Cardiac muscle cell (in vitro differentiated cells and primary cell): ENCODE measurements at regions not wholly inside any gene's neighbourhood (a gene's known extent, or its start where the extent isn't known, plus 50 kb on each side); places are given as distances from the start of the nearest gene placed in this dataset.

Source experiments
- DNase-seq, 2 donors: peaks; one replicate each; pipeline versions ENCODE4 v3.0.0 to v3.0.0-alpha.2; 2010 to 2017; ENCODE audit warnings: low read depth in 1 of 2, low spot score in 1 of 2
- H3K27ac ChIP-seq: fragments of 200-600 bp; sonication (generic); 2 replicates; pipeline ENCODE4 v1.5.1; 2016
- H3K27me3 ChIP-seq: fragments of 200-600 bp; sonication (generic); 2 replicates; pipeline ENCODE4 v1.6.0; 2016; ENCODE audit warnings: control low read depth
- H3K36me3 ChIP-seq: fragments of 200-600 bp; sonication (generic); 2 replicates; pipeline ENCODE4 v1.5.1; 2016; ENCODE audit warnings: control low read depth
- H3K4me1 ChIP-seq: fragments of 200-600 bp; sonication (generic); 2 replicates; pipeline ENCODE4 v1.8.1; 2017; ENCODE audit warnings: low read depth, mild to moderate bottlenecking, mixed run types
- H3K4me3 ChIP-seq: fragments of 200-600 bp; sonication (generic); 2 replicates; pipeline ENCODE4 v1.5.1; 2016; ENCODE audit warnings: mild to moderate bottlenecking
- H3K9me3 ChIP-seq: fragments of 200-600 bp; sonication (generic); 2 replicates; pipeline ENCODE4 v1.5.1; 2017; ENCODE audit warnings: low read depth, mild to moderate bottlenecking, control low read depth
- TF ChIP-seq, protein P1 (sequence below): IDR thresholded peaks from 2 replicates; pipeline ENCODE4 v1.5.1; 2012; ENCODE audit warnings: low read depth, mild to moderate bottlenecking, low read length

DNA sequence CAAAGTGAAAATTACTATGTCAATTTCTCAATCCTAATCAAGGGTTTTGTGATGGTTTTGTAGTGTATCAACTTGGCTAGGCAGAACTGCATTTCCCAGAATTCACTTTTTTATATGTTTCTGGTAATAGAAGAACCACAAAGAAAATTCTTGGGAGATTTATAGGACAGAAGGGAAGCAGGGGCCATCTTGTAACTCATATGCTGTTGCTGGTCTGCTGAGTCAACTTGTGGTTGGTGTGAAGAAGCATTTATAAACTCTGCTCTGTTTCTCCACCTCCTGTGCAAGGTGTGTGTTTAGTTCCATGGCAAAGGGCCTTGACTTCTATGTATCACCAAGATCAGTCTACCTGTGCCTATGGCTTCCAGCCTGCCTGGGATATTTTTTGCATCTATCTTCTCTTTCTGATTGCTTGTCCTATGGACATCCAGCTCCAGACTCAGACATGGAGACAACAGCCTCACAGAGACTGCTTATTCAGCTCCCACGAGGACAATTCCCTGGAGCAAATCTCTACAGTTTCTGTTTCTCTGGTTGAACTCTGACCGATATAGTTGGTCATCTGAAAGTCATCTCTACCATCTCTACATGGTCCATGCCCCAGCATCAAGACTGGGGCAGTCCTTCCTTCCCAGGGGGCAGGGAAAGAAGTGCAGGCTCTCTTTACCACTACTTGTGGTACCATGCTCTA lies 364.3 kb upstream of the DDHD1 start:
- peaks cover 56% of the 10 kb centered on the region for H3K27me3 ChIP-seq
- DNase-seq: no peak
- no peaks in the 10 kb centered on the region for H3K4me1 ChIP-seq
- TF ChIP-seq, protein P1, sequence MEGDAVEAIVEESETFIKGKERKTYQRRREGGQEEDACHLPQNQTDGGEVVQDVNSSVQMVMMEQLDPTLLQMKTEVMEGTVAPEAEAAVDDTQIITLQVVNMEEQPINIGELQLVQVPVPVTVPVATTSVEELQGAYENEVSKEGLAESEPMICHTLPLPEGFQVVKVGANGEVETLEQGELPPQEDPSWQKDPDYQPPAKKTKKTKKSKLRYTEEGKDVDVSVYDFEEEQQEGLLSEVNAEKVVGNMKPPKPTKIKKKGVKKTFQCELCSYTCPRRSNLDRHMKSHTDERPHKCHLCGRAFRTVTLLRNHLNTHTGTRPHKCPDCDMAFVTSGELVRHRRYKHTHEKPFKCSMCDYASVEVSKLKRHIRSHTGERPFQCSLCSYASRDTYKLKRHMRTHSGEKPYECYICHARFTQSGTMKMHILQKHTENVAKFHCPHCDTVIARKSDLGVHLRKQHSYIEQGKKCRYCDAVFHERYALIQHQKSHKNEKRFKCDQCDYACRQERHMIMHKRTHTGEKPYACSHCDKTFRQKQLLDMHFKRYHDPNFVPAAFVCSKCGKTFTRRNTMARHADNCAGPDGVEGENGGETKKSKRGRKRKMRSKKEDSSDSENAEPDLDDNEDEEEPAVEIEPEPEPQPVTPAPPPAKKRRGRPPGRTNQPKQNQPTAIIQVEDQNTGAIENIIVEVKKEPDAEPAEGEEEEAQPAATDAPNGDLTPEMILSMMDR: no peak
- no peak overlapping the region for H3K27ac ChIP-seq
- H3K36me3 ChIP-seq: no peaks in the 10 kb centered on the region
- no peak overlapping the region for H3K4me3 ChIP-seq
- no peaks in the 10 kb centered on the region for H3K9me3 ChIP-seq

DNA sequence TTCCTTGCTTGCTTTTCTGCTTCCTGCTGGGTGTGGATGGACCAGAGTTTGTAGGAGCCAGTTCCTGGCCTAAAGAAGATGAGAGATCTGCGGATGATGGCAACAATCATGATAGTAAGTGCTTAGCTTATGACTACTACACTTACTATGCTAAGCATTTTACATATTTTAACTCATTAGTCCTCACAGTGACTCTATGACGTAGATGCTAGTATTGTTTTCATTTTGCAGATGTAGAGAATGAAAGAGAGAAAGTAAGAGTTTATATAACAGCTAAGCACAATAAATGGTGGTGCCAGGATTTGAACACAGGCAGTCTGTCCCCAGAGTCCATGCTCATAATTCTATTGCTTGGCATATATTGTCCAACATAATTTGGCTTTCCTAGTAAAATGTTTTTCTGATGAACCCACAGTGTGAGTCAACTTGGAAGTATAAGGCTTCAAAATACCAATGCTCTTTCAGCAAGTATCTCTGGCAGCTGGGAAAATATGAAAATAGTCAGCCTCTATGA lies 363.2 kb upstream of the DDHD1 start:
- DNase-seq: no peak
- no peaks in the 10 kb centered on the region for H3K4me1 ChIP-seq
- H3K27me3 ChIP-seq: peaks cover 61% of the 10 kb centered on the region
- no peak overlapping the region for H3K4me3 ChIP-seq
- no peak overlapping the region for H3K27ac ChIP-seq
- H3K9me3 ChIP-seq: no peaks in the 10 kb centered on the region
- TF ChIP-seq, protein P1: no peak
- no peaks in the 10 kb centered on the region for H3K36me3 ChIP-seq

DNA sequence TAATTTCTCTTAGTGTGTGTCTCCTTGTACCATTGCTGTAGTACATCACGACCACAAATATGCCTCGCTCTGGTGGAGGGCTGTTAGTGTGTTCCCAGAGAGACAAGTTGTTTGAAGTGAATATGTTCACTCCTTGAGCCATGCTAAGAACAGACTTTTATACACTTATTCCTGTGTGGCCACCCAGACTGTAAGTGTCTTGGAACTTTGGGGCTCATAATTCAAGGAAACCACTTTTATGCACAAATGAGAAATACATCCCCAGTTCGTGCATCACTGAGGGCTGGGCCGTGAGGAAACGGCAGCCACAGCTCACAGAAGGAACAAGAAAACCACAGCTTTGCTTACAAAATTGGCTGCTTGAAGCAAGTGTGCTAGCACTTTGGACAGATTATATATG lies 362.2 kb upstream of the DDHD1 start:
- H3K9me3 ChIP-seq: no peaks in the 10 kb centered on the region
- no peak overlapping the region for H3K27ac ChIP-seq
- no peak for DNase-seq

DNA sequence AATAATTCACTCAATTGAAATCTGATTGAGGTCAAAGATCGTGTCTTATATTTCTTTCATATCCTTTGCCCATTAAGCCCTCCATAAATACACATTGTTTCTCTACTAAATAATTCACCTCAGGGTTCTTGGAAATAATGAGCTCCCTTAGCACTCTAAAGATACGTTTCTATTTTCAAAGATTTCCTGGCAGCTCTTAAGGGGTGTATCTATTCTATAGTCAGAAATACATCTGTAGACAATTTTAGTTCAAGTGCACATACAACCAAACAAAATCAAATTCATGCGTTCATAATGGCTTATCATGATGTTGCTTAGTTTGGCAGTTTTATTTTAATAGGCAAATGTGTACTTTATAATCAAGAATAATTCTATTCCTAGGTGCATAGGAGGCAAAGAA lies 361.1 kb upstream of the DDHD1 start:
- no peak for DNase-seq
- TF ChIP-seq, protein P1: no peak
- H3K4me1 ChIP-seq: peaks cover 3% of the 10 kb centered on the region
- no peaks in the 10 kb centered on the region for H3K9me3 ChIP-seq
- H3K4me3 ChIP-seq: no peak overlapping the region
- no peaks in the 10 kb centered on the region for H3K36me3 ChIP-seq
- H3K27ac ChIP-seq: no peak overlapping the region
- H3K27me3 ChIP-seq: peaks cover 57% of the 10 kb centered on the region

More for the DNA sequence above, 362.2 kb upstream of the DDHD1 start:
- TF ChIP-seq, protein P1: no peak
- Histone ChIP-seq H3K36me3 (no peaks in the 10 kb centered on the region), H3K4me1 (no peaks in the 10 kb centered on the region), H3K4me3 (no peak overlapping the region), H3K27me3 (peaks cover 57% of the 10 kb centered on the region)

DNA sequence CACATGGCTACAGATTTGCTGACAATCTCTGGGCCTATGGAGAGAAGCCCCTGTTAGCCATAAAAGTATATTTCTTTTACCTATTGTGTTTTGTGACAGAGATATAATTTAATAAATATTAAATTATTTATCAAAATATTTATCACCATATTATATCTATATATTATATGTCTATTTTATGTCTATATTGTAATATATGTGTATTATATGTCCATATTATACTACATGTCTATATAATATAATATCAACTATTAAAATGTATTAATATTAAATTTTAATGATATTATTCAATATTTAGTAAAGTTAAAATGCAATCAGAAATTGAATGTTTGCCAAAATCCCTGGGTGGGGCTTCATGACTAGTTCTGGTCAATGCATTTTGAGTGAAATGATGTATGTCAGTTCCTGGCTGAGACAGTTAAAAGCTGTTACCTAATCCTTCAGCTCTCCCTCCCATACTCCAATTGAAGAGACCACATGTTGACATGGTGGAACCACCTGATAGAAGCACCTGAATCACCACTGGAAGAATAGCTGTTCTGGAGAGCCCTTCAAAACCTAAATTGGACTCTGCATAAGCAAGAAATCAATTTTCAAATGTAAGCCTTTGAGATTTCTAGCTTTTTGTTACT lies 357.3 kb upstream of the DDHD1 start:
- Histone ChIP-seq H3K9me3 (no peaks in the 10 kb centered on the region), H3K4me1 (peaks cover 7% of the 10 kb centered on the region), H3K27me3 (peaks cover 44% of the 10 kb centered on the region), H3K36me3 (no peaks in the 10 kb centered on the region), H3K4me3 (no peak overlapping the region), H3K27ac (no peak overlapping the region)
- TF ChIP-seq, protein P1: no peak
- DNase-seq: no peak
